SK-N-MC (cell line): ENCODE measurements at regions not wholly inside any gene's neighbourhood (a gene's known extent, or its start where the extent isn't known, plus 50 kb on each side); places are given as distances from the start of the nearest gene placed in this dataset.

Experiments
- DNase-seq: peaks from one replicate; pipeline ENCODE4 v3.0.0-alpha.2; 2011; ENCODE audit warnings: low read depth, low spot score
- H3K27ac ChIP-seq: fragments of 200-600 bp; sonication (generic); 2 replicates; pipeline ENCODE4 v1.5.1; 2016; ENCODE audit warnings: mixed run types
- H3K36me3 ChIP-seq: fragments of 200-600 bp; sonication (generic); 2 replicates; pipeline ENCODE4 v1.6.1; 2017; ENCODE audit warnings: antibody characterized with exemption, low read length, mixed read lengths; ENCODE audit not compliant: insufficient read depth
- H3K4me3 ChIP-seq: fragments of 200-600 bp; sonication (generic); 2 replicates; pipeline ENCODE4 v1.5.1; 2016
- H3K9ac ChIP-seq: fragments of 200-600 bp; sonication (generic); 2 replicates; pipeline ENCODE4 v1.8.0; 2017; ENCODE audit warnings: mixed run types, mixed read lengths; ENCODE audit not compliant: insufficient read length
- H3K9me3 ChIP-seq: fragments of 200-600 bp; sonication (generic); 2 replicates; pipeline ENCODE4 v1.6.1; 2017; ENCODE audit warnings: low read depth, mild to moderate bottlenecking, antibody characterized with exemption, low read length, moderate library complexity, mixed read lengths
- EZH2 ChIP-seq: fragments of 200-600 bp; sonication (generic); IDR thresholded peaks from one replicate; pipeline ENCODE4 v1.6.1; 2017; ENCODE audit warnings: antibody characterized with exemption
- FOXP2 ChIP-seq: optimal IDR thresholded peaks from 2 replicates; pipeline ENCODE3; 2011; ENCODE audit warnings: mild to moderate bottlenecking, moderate library complexity; ENCODE audit not compliant: insufficient read depth; ENCODE audit errors: extremely low read length, control extremely low read depth
- POLR2AphosphoS5 ChIP-seq: IDR thresholded peaks from 2 replicates; pipeline ENCODE4 v1.6.1; 2012; ENCODE audit warnings: mild to moderate bottlenecking, low read depth, low read length, borderline replicate concordance

DNA sequence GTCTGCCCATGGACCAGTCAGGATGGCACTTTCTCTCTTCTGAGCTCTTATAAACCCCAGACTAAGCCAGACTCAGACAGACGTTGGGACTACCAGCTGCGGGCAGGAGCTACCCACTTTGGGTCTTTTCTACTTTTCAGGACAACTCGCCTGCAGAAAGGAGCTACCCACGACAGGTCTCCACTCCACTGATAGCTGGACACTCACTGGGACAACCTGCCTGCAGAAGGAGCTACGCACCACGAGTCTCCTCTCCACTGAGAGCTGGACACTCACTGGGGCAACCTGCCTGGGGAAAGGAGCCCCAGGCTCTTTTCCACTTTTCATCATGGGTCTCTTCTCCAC lies 1440.2 kb upstream of the ACO1 start:
- TF ChIP-seq POLR2AphosphoS5 (no peak), EZH2 (no peak), FOXP2 (no peak)
- DNase-seq: no peak
- Histone ChIP-seq H3K9ac (no peak overlapping the region), H3K27ac (no peak overlapping the region), H3K9me3 (no peaks in the 10 kb centered on the region), H3K36me3 (no peaks in the 10 kb centered on the region), H3K4me3 (no peak overlapping the region)

DNA sequence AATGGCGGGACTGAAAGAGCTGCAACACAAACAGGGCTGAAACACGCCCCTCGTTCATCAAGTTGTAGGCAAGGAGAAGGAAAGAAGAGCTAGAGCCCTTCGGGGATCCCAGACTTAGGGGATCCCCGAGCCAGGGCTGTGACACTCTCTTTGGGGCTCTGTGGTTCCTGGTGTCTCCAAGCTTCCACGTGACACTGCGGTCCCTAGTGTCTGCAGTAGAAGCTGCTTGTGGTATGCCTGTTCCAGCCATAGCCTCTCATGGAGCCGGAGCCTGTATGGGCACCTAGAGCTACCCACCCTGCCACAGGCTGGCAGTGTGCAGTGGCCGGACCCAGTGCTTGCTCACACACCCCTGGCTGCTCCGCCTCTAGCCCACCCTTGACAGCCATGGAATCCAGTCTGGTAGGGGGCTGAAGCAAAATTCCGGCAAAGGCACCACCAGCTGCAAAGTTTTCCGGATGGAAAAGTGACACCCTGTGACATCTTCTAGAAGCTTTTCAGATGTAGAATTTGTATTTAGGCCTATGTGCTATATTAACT lies 1439.6 kb upstream of the ACO1 start:
- no peak overlapping the region for H3K9ac ChIP-seq
- H3K4me3 ChIP-seq: no peak overlapping the region
- no peak for DNase-seq
- no peak overlapping the region for H3K27ac ChIP-seq
- H3K9me3 ChIP-seq: no peaks in the 10 kb centered on the region
- TF ChIP-seq FOXP2 (no peak), EZH2 (no peak), POLR2AphosphoS5 (no peak)
- H3K36me3 ChIP-seq: no peaks in the 10 kb centered on the region

DNA sequence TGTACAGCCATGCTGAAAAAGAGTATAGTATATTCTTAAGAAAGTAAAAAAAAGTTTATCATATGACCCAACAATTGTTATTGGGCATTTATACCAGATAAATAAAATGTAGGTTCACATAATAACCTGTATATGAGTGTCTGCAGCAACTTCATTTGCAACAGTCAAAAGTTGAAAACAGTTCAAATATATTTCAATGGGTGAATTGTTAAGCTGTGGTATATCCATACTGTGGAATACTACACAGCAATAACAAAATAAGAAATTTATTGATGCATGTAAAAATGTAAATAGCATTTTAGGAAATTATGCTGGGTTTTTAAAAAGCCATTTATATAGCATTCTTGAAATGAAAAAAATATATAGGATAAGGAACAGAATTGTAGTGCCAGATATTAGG lies 1420.1 kb upstream of the ACO1 start:
- Histone ChIP-seq H3K9me3 (peaks cover 5% of the 10 kb centered on the region; the same call in 1 of the 2 replicates), H3K4me3 (no peak overlapping the region), H3K9ac (no peak overlapping the region), H3K36me3 (no peaks in the 10 kb centered on the region), H3K27ac (no peak overlapping the region)
- no peak for DNase-seq
- TF ChIP-seq FOXP2 (no peak), POLR2AphosphoS5 (no peak), EZH2 (no peak)

- TF ChIP-seq EZH2 (no peak), POLR2AphosphoS5 (no peak), FOXP2 (no peak)
- Histone ChIP-seq H3K36me3 (no peaks in the 10 kb centered on the region), H3K9ac (no peak overlapping the region), H3K4me3 (no peak overlapping the region), H3K27ac (no peak overlapping the region), H3K9me3 (peaks cover 5% of the 10 kb centered on the region; the same call in 1 of the 2 replicates)
- no peak for DNase-seq
Measured at GRCh38 chr9:30967476-30967875, 1417.0 kb upstream of the ACO1 start.

- Histone ChIP-seq H3K9ac (no peak overlapping the region), H3K36me3 (no peaks in the 10 kb centered on the region), H3K27ac (no peak overlapping the region), H3K4me3 (no peak overlapping the region), H3K9me3 (no peaks in the 10 kb centered on the region)
- no peak for DNase-seq
- no peak for TF ChIP-seq FOXP2
- no peak for TF ChIP-seq POLR2AphosphoS5
- TF ChIP-seq EZH2: no peak
Measured at GRCh38 chr9:30970186-30970585, 1414.3 kb upstream of the ACO1 start.

- H3K36me3 ChIP-seq: no peaks in the 10 kb centered on the region
- H3K4me3 ChIP-seq: peak overlapping the region; percentile 40
- TF ChIP-seq POLR2AphosphoS5 (no peak), FOXP2 (no peak), EZH2 (no peak)
- 0 out of 2 replicates have a peak overlapping the region, but pooled peaks have one; percentile 16 for H3K27ac ChIP-seq
- no peak for DNase-seq
- H3K9me3 ChIP-seq: no peaks in the 10 kb centered on the region
- H3K9ac ChIP-seq: no peak overlapping the region
Measured at GRCh38 chr9:30970812-30971211, 1413.6 kb upstream of the ACO1 start.

- DNase-seq: no peak
- Histone ChIP-seq H3K4me3 (no peak overlapping the region), H3K9ac (no peak overlapping the region), H3K36me3 (no peaks in the 10 kb centered on the region), H3K9me3 (no peaks in the 10 kb centered on the region; the same call in 1 of the 2 replicates), H3K27ac (no peak overlapping the region)
- TF ChIP-seq FOXP2 (no peak), POLR2AphosphoS5 (no peak), EZH2 (no peak)
Measured at GRCh38 chr9:30972654-30973053, 1411.8 kb upstream of the ACO1 start.

DNA sequence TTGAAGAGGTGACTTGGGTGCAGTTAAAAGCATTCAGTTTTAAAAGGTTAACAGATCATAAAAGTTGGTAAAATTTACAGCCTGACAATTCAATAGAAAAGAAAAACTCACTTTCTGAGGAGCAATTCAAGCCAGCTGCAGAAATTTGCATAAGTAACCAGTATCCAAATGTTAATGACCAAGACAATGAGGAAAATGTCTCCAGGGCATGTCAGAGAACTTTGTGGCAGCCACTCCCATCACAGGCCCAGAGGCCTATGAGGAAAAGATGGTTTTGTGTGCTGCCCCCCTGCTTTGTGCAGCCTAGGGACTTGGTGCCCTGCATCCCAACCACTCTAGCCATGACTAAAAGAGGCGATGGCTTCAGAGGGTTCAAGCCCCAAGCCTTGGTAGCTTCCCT lies 1406.5 kb upstream of the ACO1 start:
- no peaks in the 10 kb centered on the region; the same call in 1 of the 2 replicates for H3K9me3 ChIP-seq
- H3K27ac ChIP-seq: no peak overlapping the region
- TF ChIP-seq FOXP2 (no peak), POLR2AphosphoS5 (no peak), EZH2 (no peak)
- DNase-seq: no peak
- no peak overlapping the region for H3K4me3 ChIP-seq
- no peaks in the 10 kb centered on the region for H3K36me3 ChIP-seq
- H3K9ac ChIP-seq: no peak overlapping the region

- Histone ChIP-seq H3K4me3 (no peak overlapping the region), H3K36me3 (no peaks in the 10 kb centered on the region), H3K9ac (no peak overlapping the region), H3K27ac (no peak overlapping the region), H3K9me3 (no peaks in the 10 kb centered on the region)
- DNase-seq: no peak
- TF ChIP-seq POLR2AphosphoS5 (no peak), EZH2 (no peak), FOXP2 (no peak)
Measured at GRCh38 chr9:30982301-30982700, 1402.1 kb upstream of the ACO1 start.
